Putamen (tissue), 1 donor: ENCODE measurements at regions not wholly inside any gene's neighbourhood (a gene's known extent, or its start where the extent isn't known, plus 50 kb on each side); places are given as distances from the start of the nearest gene placed in this dataset.
A peak's percentile ranks its signal among the peaks of the same experiment; 100 is the strongest.

ENCODE experiments used
- DNase-seq: peaks from one replicate; pipeline ENCODE4 v3.0.0-alpha.2; 2016; ENCODE audit warnings: low spot score

- no peak for DNase-seq
Measured at GRCh38 chr9:70478963-70479641, 64.6 kb upstream of the KLF9 start.

- DNase-seq: peak; percentile 47
Measured at GRCh38 chr9:70477907-70478480, 63.5 kb upstream of the KLF9 start.

- no peak for DNase-seq
Measured at GRCh38 chr9:70477146-70477745, 62.8 kb upstream of the KLF9 start.

- no peak for DNase-seq
Measured at GRCh38 chr9:70475211-70475610, 60.8 kb upstream of the KLF9 start.

GRCh38 chr9:70474413-70474812, 60.0 kb upstream of the KLF9 start:
- no peak for DNase-seq

- no peak for DNase-seq
Measured at GRCh38 chr9:70472268-70473249, 58.1 kb upstream of the KLF9 start.

- no peak for DNase-seq
Measured at GRCh38 chr9:70470050-70471015, 55.9 kb upstream of the KLF9 start.

- DNase-seq: no peak
Measured at GRCh38 chr9:70468291-70468690, 53.8 kb upstream of the KLF9 start.

- no peak for DNase-seq
Measured at GRCh38 chr9:70466976-70467561, 52.6 kb upstream of the KLF9 start.

- no peak for DNase-seq
Measured at GRCh38 chr9:70465904-70466303, 51.4 kb upstream of the KLF9 start.

GRCh38 chr9:70465398-70465797, 50.9 kb upstream of the KLF9 start:
- DNase-seq: no peak
